Breast epithelium (tissue), 4 donors: ENCODE measurements at regions not wholly inside any gene's neighbourhood (a gene's known extent, or its start where the extent isn't known, plus 50 kb on each side); places are given as distances from the start of the nearest gene placed in this dataset.

Experiments used
- DNase-seq, 2 donors: peaks; one replicate each; pipeline ENCODE4 v3.0.0-alpha.2; 2019; ENCODE audit warnings: low spot score in 2 of 2
- H3K27ac ChIP-seq, 2 donors: fragments of 200-600 bp; sonication (generic) in 1 of 2; one replicate each; pipeline ENCODE4 v1.5.1; 2016 to 2019; ENCODE audit warnings: mild to moderate bottlenecking in 1 of 2
- H3K27me3 ChIP-seq, 2 donors: fragments of 200-600 bp; sonication (generic) in 1 of 2; one replicate each; pipeline versions ENCODE4 v1.5.1 to v1.6.0; 2017 to 2019; ENCODE audit warnings: control low read depth in 1 of 2, mild to moderate bottlenecking in 1 of 2
- H3K36me3 ChIP-seq: fragments of 200-600 bp; one replicate; pipeline ENCODE4 v1.5.1; 2019
- H3K4me1 ChIP-seq, 2 donors: fragments of 200-600 bp; sonication (generic); one replicate each; pipeline ENCODE4 v1.5.1; 2016 to 2019; ENCODE audit warnings: control low read depth in 1 of 2
- H3K4me3 ChIP-seq, 3 donors: fragments of 200-600 bp; sonication (generic); 1 replicate in 2 of 3; 2 replicates in 1 of 3; pipeline ENCODE4 v1.5.1; 2016 to 2019; ENCODE audit warnings: mild to moderate bottlenecking in 3 of 3, moderate library complexity in 2 of 3
- H3K9me3 ChIP-seq, 2 donors: fragments of 200-600 bp; sonication (generic) in 1 of 2; one replicate each; pipeline ENCODE4 v1.5.1; 2016 to 2019; ENCODE audit warnings: control low read depth in 1 of 2
- CTCF ChIP-seq, 3 donors: fragments of 450-650 bp; IDR thresholded peaks; one replicate each; pipeline ENCODE4 v1.5.1; 2016 to 2017; ENCODE audit warnings: antibody characterized with exemption in 3 of 3, mild to moderate bottlenecking in 3 of 3, moderate library complexity in 3 of 3
- POLR2A ChIP-seq: fragments of 450-650 bp; IDR thresholded peaks from one replicate; pipeline ENCODE4 v1.6.1; 2016; ENCODE audit warnings: antibody characterized with exemption, mild to moderate bottlenecking, moderate library complexity
- POLR2AphosphoS5 ChIP-seq, 3 donors: sonication (generic); formaldehyde crosslinking; IDR thresholded peaks; one replicate each; pipeline ENCODE4 v1.6.1; 2017; ENCODE audit warnings: antibody characterized with exemption in 3 of 3
- intact Hi-C: fragments of 100-400 bp; cut with DNase I; formaldehyde crosslinking; loops from one replicate; pipeline ENCODE4 v1.15.1; 2023; ENCODE audit warnings: low total_unique reads

GRCh38 chr5:101948615-101949014 is 347.5 kb downstream of the SLCO4C1 start:
- intact Hi-C loops: no loop called here
- Histone ChIP-seq H3K27ac (no peak overlapping the region), H3K4me1 (no peaks in the 10 kb centered on the region), H3K36me3 (no peaks in the 10 kb centered on the region), H3K4me3 (no peak overlapping the region), H3K9me3 (no peaks in the 10 kb centered on the region), H3K27me3 (no peaks in the 10 kb centered on the region)
- TF ChIP-seq CTCF (IDR thresholded peaks at IDR 0.05) (no peak), POLR2A (no peak), POLR2AphosphoS5 (IDR thresholded peaks at IDR 0.05) (no peak)
- no peak for DNase-seq

- intact Hi-C loops: no loop called here
- DNase-seq: no peak
- H3K27ac ChIP-seq: no peak overlapping the region
- H3K4me3 ChIP-seq: no peak overlapping the region
- H3K27me3 ChIP-seq: no peaks in the 10 kb centered on the region
- no peaks in the 10 kb centered on the region for H3K36me3 ChIP-seq
- H3K9me3 ChIP-seq: no peaks in the 10 kb centered on the region
- TF ChIP-seq POLR2A: no peak
- no peak for TF ChIP-seq CTCF (IDR thresholded peaks at IDR 0.05)
- no peak for TF ChIP-seq POLR2AphosphoS5 (IDR thresholded peaks at IDR 0.05)
- no peaks in the 10 kb centered on the region for H3K4me1 ChIP-seq
Measured at GRCh38 chr5:101943784-101944183, 352.3 kb downstream of the SLCO4C1 start.

- no peak overlapping the region for H3K27ac ChIP-seq
- H3K27me3 ChIP-seq: no peaks in the 10 kb centered on the region
- no peaks in the 10 kb centered on the region for H3K9me3 ChIP-seq
- no peak for DNase-seq
- no peaks in the 10 kb centered on the region for H3K36me3 ChIP-seq
- TF ChIP-seq CTCF (IDR thresholded peaks at IDR 0.05) (peak in 2 of 3 donors; percentile 21 to 27), POLR2A (no peak), POLR2AphosphoS5 (IDR thresholded peaks at IDR 0.05) (no peak)
- intact Hi-C loops: no loop called here
- no peak overlapping the region for H3K4me3 ChIP-seq
- H3K4me1 ChIP-seq: no peaks in the 10 kb centered on the region
Measured at GRCh38 chr5:101942321-101942882, 353.7 kb downstream of the SLCO4C1 start.

- intact Hi-C loops: no loop called here
- TF ChIP-seq POLR2A (no peak), CTCF (IDR thresholded peaks at IDR 0.05) (no peak), POLR2AphosphoS5 (IDR thresholded peaks at IDR 0.05) (no peak)
- H3K4me3 ChIP-seq: no peak overlapping the region
- no peak for DNase-seq
- no peaks in the 10 kb centered on the region for H3K27me3 ChIP-seq
- H3K27ac ChIP-seq: no peak overlapping the region
- no peaks in the 10 kb centered on the region for H3K4me1 ChIP-seq
- no peaks in the 10 kb centered on the region for H3K36me3 ChIP-seq
- no peaks in the 10 kb centered on the region for H3K9me3 ChIP-seq
Measured at GRCh38 chr5:101937041-101937440, 359.0 kb downstream of the SLCO4C1 start.

- no peaks in the 10 kb centered on the region for H3K36me3 ChIP-seq
- no peak for DNase-seq
- intact Hi-C loops: no loop called here
- no peak overlapping the region for H3K27ac ChIP-seq
- H3K4me3 ChIP-seq: no peak overlapping the region
- TF ChIP-seq POLR2AphosphoS5 (IDR thresholded peaks at IDR 0.05): no peak
- no peak for TF ChIP-seq CTCF (IDR thresholded peaks at IDR 0.05)
- no peaks in the 10 kb centered on the region for H3K27me3 ChIP-seq
- H3K4me1 ChIP-seq: no peaks in the 10 kb centered on the region
- no peaks in the 10 kb centered on the region for H3K9me3 ChIP-seq
Measured at GRCh38 chr5:101935086-101935485, 361.0 kb downstream of the SLCO4C1 start.
